Mesothelial cell of epicardium (in vitro differentiated cells): ENCODE measurements at regions not wholly inside any gene's neighbourhood (a gene's known extent, or its start where the extent isn't known, plus 50 kb on each side); places are given as distances from the start of the nearest gene placed in this dataset.

Experiments
- DNase-seq, 2 experiments: peaks; one replicate each; pipeline ENCODE4 v3.0.0; 2021; ENCODE audit warnings: low spot score in 2 of 2; ENCODE audit not compliant: unreplicated experiment in 2 of 2
- H3K27ac Mint-ChIP-seq: 2 replicates; pipeline ENCODE4 v1.8.0; 2021; ENCODE audit warnings: mixed read lengths
- H3K27me3 Mint-ChIP-seq: 2 replicates; pipeline ENCODE4 v1.8.0; 2021; ENCODE audit warnings: low read depth, mixed read lengths
- H3K36me3 Mint-ChIP-seq: 2 replicates; pipeline ENCODE4 v1.8.0; 2021; ENCODE audit warnings: mixed read lengths
- H3K4me1 Mint-ChIP-seq: 2 replicates; pipeline ENCODE4 v1.8.0; 2021; ENCODE audit warnings: mixed read lengths
- H3K4me3 Mint-ChIP-seq: 2 replicates; pipeline ENCODE4 v1.8.0; 2021; ENCODE audit warnings: mild to moderate bottlenecking, moderate library complexity, mixed read lengths
- H3K9me3 Mint-ChIP-seq: 2 replicates; pipeline ENCODE4 v1.8.0; 2021; ENCODE audit warnings: mixed read lengths
- TF ChIP-seq, protein P1 (sequence below): fragments of 200-600 bp; sonication (generic); IDR thresholded peaks from one replicate; pipeline ENCODE4 v1.5.0; 2021; ENCODE audit warnings: antibody characterized with exemption; ENCODE audit not compliant: unreplicated experiment

DNA sequence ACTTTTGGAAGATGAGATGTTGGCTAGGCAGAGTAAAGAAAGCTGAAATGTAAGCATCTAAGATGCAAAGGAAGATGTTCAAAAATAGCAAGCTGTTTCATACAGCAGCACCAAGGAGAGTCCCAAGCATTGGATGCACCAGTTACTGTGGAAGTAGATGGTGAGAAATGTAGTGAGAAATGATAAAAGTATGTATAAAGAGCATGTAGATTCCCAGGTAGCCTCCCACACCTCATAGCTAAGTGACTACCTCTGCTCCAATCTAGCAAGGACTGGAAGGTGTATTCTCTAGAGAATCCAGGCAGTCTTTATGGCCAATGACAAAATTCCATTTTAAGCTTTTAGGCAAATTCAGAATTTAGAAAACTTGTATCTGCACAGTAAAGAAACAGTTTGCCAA is 50.9 kb upstream of the C4orf54 start:
- DNase-seq, result no peak
- peaks cover 5% of the 10 kb centered on the region for H3K27me3 Mint-ChIP-seq

More for the DNA sequence above, 50.9 kb upstream of the C4orf54 start:
- Mint-ChIP-seq H3K27ac (no peak overlapping the region), H3K4me3 (no peak overlapping the region), H3K36me3 (no peaks in the 10 kb centered on the region), H3K4me1 (no peaks in the 10 kb centered on the region), H3K9me3 (peaks cover 4% of the 10 kb centered on the region)
- TF ChIP-seq, protein P1, sequence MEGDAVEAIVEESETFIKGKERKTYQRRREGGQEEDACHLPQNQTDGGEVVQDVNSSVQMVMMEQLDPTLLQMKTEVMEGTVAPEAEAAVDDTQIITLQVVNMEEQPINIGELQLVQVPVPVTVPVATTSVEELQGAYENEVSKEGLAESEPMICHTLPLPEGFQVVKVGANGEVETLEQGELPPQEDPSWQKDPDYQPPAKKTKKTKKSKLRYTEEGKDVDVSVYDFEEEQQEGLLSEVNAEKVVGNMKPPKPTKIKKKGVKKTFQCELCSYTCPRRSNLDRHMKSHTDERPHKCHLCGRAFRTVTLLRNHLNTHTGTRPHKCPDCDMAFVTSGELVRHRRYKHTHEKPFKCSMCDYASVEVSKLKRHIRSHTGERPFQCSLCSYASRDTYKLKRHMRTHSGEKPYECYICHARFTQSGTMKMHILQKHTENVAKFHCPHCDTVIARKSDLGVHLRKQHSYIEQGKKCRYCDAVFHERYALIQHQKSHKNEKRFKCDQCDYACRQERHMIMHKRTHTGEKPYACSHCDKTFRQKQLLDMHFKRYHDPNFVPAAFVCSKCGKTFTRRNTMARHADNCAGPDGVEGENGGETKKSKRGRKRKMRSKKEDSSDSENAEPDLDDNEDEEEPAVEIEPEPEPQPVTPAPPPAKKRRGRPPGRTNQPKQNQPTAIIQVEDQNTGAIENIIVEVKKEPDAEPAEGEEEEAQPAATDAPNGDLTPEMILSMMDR, result no peak
